ENCODE measurements at regions not wholly inside any gene's neighbourhood (a gene's known extent, or its start where the extent isn't known, plus 50 kb on each side); places are given as distances from the start of the nearest gene placed in this dataset.

DNA sequence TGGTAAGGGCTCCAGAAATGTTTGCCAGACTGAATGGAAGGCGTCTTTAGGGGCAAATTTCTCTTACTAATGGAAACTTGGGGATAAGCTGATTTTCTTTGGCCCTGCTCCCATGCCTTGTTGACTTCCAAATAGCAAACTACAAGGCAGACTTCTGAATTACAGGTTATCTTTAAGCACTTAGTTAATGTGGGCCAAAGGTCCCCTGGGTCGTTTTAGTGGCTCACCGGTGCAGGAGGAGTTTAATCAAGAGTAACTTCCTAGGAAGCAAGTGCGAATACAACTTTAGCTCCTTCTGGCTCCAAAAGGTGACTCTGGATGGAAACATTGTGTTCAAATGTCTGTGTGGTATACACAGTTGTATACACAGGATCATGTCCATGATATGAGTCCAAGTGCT is 323.6 kb downstream of the SLITRK2 start:
- Histone ChIP-seq H2BK5ac (ENCODE audit: low read depth, low read length) (no peak overlapping the region), H3K23ac (ENCODE audit: insufficient read length) (no peak overlapping the region), H4K8ac (ENCODE audit: extremely low read depth, insufficient read depth, low read length) (no peak overlapping the region), H3K9me3 (ENCODE audit: insufficient read depth in 2 of 2, low read depth in 1 of 2, low read length in 1 of 2) (no peaks in the 10 kb centered on the region), H3K4me2 (ENCODE audit: insufficient read depth in 1 of 2, low read depth in 2 of 2, low read length in 2 of 2) (no peak overlapping the region), H3K18ac (ENCODE audit: extremely low read depth, low read length) (no peak overlapping the region), H4K5ac (ENCODE audit: insufficient read length, low read depth, low read length) (no peak overlapping the region), H3K27me3 (replicated peaks in 1 of 4; ENCODE audit: control insufficient read depth in 3 of 4, extremely low read depth in 1 of 4, insufficient read depth in 3 of 4, low read length in 3 of 4) (no peaks in the 10 kb centered on the region), H2BK20ac (ENCODE audit: low read length) (no peak overlapping the region), H3K56ac (replicated peaks; ENCODE audit: insufficient read length, low read depth, low read length) (no peak overlapping the region), H3K79me1 (ENCODE audit: low read depth, low read length) (no peaks in the 10 kb centered on the region), H2BK15ac (ENCODE audit: low read length) (no peak overlapping the region), H2BK120ac (replicated peaks; ENCODE audit: low read depth, low read length) (no peak overlapping the region), H3K23me2 (ENCODE audit: low read depth, low read length) (no peaks in the 10 kb centered on the region), H3K9ac (replicated peaks in 1 of 4; ENCODE audit: extremely low read depth in 1 of 4, low read depth in 3 of 4, low read length in 3 of 4) (no peak overlapping the region), H3K14ac (ENCODE audit: insufficient read length) (no peak overlapping the region), H4K91ac (replicated peaks; ENCODE audit: insufficient read length, low read length) (no peak overlapping the region), H3K4me3 (ENCODE audit: extremely low read depth in 1 of 4, insufficient read depth in 2 of 4, low read depth in 3 of 4, low read length in 4 of 4) (no peak overlapping the region), H3K4ac (replicated peaks; ENCODE audit: insufficient read length, low read depth, low read length) (no peak overlapping the region), H3K36me3 (ENCODE audit: control insufficient read depth in 2 of 4, insufficient read depth in 4 of 4, low read length in 3 of 4) (no peaks in the 10 kb centered on the region), H2AFZ (ENCODE audit: low read length) (no peak overlapping the region), H3K27ac (ENCODE audit: low read depth, low read length) (no peak overlapping the region), H2AK5ac (ENCODE audit: low read depth, low read length) (no peak overlapping the region), H2BK12ac (ENCODE audit: low read depth, low read length) (no peak overlapping the region), H3K4me1 (replicated peaks in 1 of 4; ENCODE audit: control insufficient read depth in 3 of 4, insufficient read depth in 4 of 4, low read length in 3 of 4) (no peaks in the 10 kb centered on the region), H4K20me1 (replicated peaks in 1 of 2; ENCODE audit: control insufficient read depth in 1 of 2, insufficient read depth in 2 of 2, low read length in 2 of 2) (no peaks in the 10 kb centered on the region), H3K79me2 (ENCODE audit: control insufficient read depth in 1 of 2, insufficient read depth in 2 of 2, low read length in 2 of 2) (no peaks in the 10 kb centered on the region)
- 85% methylated on average over 4 of the region's 4 CpGs; no CpG with 5 or more reads in 1 of the 2 experiments for WGBS, 2 experiments (ENCODE audit: extremely low coverage in 1 of 2, insufficient coverage in 1 of 2, insufficient read length in 1 of 2, insufficient replicate concordance in 2 of 2, low coverage in 1 of 2, low lambda C conversion rate in 2 of 2, missing lambda C conversion rate in 1 of 2)
- FAIRE-seq (no peak), DNase-seq (ENCODE audit: low read depth in 1 of 2, low spot score in 2 of 2) (no peak)
- ChIA-PET CTCF (ENCODE audit: partially characterized antibody) (interaction anchor here (0.6 kb wide), 1 partner anchor 33 kb away, joined by 3 read pairs; no protein-coding TSS in a partner anchor), POLR2A (ENCODE audit: partially characterized antibody) (no interaction called here)
- no peak for TF ChIP-seq CHD2 (IDR thresholded peaks at IDR 0.05; ENCODE audit: low read length)
- no peak for TF ChIP-seq RXRA (IDR thresholded peaks at IDR 0.05; ENCODE audit: insufficient read depth, low read depth, low read length)
- no peak for TF ChIP-seq JUN (IDR thresholded peaks at IDR 0.05; ENCODE audit: low read depth, low read length)
- TF ChIP-seq EZH2 (IDR thresholded peaks at IDR 0.05; ENCODE audit: low read depth, low read length, severe bottlenecking), result no peak
- no peak for TF ChIP-seq TEAD4 (IDR thresholded peaks at IDR 0.05; ENCODE audit: low read depth, low read length)
- TF ChIP-seq, protein P1, sequence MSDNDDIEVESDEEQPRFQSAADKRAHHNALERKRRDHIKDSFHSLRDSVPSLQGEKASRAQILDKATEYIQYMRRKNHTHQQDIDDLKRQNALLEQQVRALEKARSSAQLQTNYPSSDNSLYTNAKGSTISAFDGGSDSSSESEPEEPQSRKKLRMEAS (IDR thresholded peaks at IDR 0.05), result no peak
- TF ChIP-seq SAP30 (IDR thresholded peaks at IDR 0.05; ENCODE audit: insufficient read depth, insufficient replicate concordance, low read length), result no peak
- TF ChIP-seq GTF2F1 (IDR thresholded peaks at IDR 0.05; ENCODE audit: borderline replicate concordance, low read depth, low read length), result no peak
- TF ChIP-seq POU5F1 (IDR thresholded peaks at IDR 0.05; ENCODE audit: low read depth, low read length), result no peak
- TF ChIP-seq CHD1 (IDR thresholded peaks at IDR 0.05; ENCODE audit: low read depth, low read length), result no peak
- TF ChIP-seq BCL11A (IDR thresholded peaks at IDR 0.05; ENCODE audit: low read depth in 2 of 2, low read length in 2 of 2), result no peak
- no peak for TF ChIP-seq GABPA (IDR thresholded peaks at IDR 0.05; ENCODE audit: borderline replicate concordance, insufficient read depth, low read length)
- TF ChIP-seq SP2 (IDR thresholded peaks at IDR 0.05; ENCODE audit: low read length), result no peak
- TF ChIP-seq SP4 (IDR thresholded peaks at IDR 0.05; ENCODE audit: low read length), result no peak
- TF ChIP-seq POLR2A (IDR thresholded peaks at IDR 0.05; ENCODE audit: control extremely low read depth in 1 of 2, low read depth in 2 of 2, low read length in 2 of 2), result no peak
- TF ChIP-seq, protein P2, sequence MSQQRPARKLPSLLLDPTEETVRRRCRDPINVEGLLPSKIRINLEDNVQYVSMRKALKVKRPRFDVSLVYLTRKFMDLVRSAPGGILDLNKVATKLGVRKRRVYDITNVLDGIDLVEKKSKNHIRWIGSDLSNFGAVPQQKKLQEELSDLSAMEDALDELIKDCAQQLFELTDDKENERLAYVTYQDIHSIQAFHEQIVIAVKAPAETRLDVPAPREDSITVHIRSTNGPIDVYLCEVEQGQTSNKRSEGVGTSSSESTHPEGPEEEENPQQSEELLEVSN (IDR thresholded peaks at IDR 0.05), result no peak
